Uterus (tissue), 3 donors: ENCODE measurements at regions not wholly inside any gene's neighbourhood (a gene's known extent, or its start where the extent isn't known, plus 50 kb on each side); places are given as distances from the start of the nearest gene placed in this dataset.

Experiments used
- DNase-seq, 2 donors: peaks; one replicate each; pipeline ENCODE4 v3.0.0-alpha.2; 2019 to 2020
- H3K27ac ChIP-seq, 2 donors: fragments of 200-600 bp; sonication (generic); 1 replicate in 1 of 2; 2 replicates in 1 of 2; pipeline ENCODE4 v1.5.1; 2016 to 2018
- H3K27me3 ChIP-seq, 2 donors: fragments of 200-600 bp; sonication (generic); one replicate each; pipeline ENCODE4 v1.5.1; 2018 to 2019; ENCODE audit warnings: control low read depth in 1 of 2
- H3K36me3 ChIP-seq, 2 donors: fragments of 200-600 bp; sonication (generic); one replicate each; pipeline ENCODE4 v1.5.1; 2019; ENCODE audit warnings: control low read depth in 1 of 2
- H3K4me1 ChIP-seq, 2 donors: fragments of 200-600 bp; sonication (generic); one replicate each; pipeline ENCODE4 v1.5.1; 2018 to 2019; ENCODE audit warnings: control low read depth in 1 of 2
- H3K4me3 ChIP-seq, 2 donors: fragments of 200-600 bp; sonication (generic); 1 replicate in 1 of 2; 2 replicates in 1 of 2; pipeline ENCODE4 v1.5.1; 2018 to 2019; ENCODE audit warnings: mild to moderate bottlenecking in 1 of 2
- H3K9me3 ChIP-seq, 2 donors: fragments of 200-600 bp; sonication (generic); one replicate each; pipeline ENCODE4 v1.5.1; 2019; ENCODE audit warnings: control low read depth in 1 of 2
- POLR2A ChIP-seq, 2 donors: fragments of 450-650 bp; IDR thresholded peaks; one replicate each; pipeline ENCODE4 v1.6.1; 2016; ENCODE audit warnings: antibody characterized with exemption in 2 of 2, mild to moderate bottlenecking in 1 of 2, moderate library complexity in 1 of 2
- intact Hi-C: fragments of 100-400 bp; cut with DNase I; formaldehyde crosslinking; loops from one replicate; pipeline ENCODE4 v1.15.1; 2023; ENCODE audit warnings: low total_unique reads
- TF ChIP-seq, protein P1 (sequence below), 4 experiments: fragments of 200-600 bp in 2 of 4; fragments of 450-650 bp in 2 of 4; sonication (generic) in 2 of 4; IDR thresholded peaks; one replicate each; pipeline ENCODE4 v1.5.1; 2016 to 2019; ENCODE audit warnings: antibody characterized with exemption in 4 of 4, mild to moderate bottlenecking in 2 of 4, moderate library complexity in 1 of 4
- donor health status: DM: yes; HTN: yes; CAD: no.

DNA sequence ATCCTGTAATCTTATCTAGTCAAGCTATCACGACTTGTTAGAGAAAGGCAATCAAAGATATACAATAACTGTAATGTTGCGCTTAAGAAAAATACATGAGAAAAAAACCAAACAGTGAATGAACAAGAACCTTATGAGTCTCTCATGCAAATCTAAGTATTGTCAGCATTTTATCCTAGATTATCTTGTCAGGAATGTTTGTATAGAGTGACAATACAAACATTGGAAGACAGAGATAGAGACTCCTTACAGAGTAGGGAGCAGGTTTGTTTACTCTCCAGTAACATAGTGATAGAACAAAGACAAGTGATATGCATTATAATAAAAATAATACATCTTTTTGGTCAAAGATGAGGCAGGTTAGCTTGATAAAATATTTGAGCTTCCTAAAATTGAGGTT is 444.8 kb downstream of the SLITRK5 start:
- H3K9me3 ChIP-seq, result no peaks in the 10 kb centered on the region
- H3K36me3 ChIP-seq, result no peaks in the 10 kb centered on the region
- H3K27ac ChIP-seq, result no peak overlapping the region
- intact Hi-C loops, result no loop called here
- no peaks in the 10 kb centered on the region for H3K4me1 ChIP-seq
- H3K27me3 ChIP-seq, result no peaks in the 10 kb centered on the region
- H3K4me3 ChIP-seq, result no peak overlapping the region
- TF ChIP-seq, protein P1, sequence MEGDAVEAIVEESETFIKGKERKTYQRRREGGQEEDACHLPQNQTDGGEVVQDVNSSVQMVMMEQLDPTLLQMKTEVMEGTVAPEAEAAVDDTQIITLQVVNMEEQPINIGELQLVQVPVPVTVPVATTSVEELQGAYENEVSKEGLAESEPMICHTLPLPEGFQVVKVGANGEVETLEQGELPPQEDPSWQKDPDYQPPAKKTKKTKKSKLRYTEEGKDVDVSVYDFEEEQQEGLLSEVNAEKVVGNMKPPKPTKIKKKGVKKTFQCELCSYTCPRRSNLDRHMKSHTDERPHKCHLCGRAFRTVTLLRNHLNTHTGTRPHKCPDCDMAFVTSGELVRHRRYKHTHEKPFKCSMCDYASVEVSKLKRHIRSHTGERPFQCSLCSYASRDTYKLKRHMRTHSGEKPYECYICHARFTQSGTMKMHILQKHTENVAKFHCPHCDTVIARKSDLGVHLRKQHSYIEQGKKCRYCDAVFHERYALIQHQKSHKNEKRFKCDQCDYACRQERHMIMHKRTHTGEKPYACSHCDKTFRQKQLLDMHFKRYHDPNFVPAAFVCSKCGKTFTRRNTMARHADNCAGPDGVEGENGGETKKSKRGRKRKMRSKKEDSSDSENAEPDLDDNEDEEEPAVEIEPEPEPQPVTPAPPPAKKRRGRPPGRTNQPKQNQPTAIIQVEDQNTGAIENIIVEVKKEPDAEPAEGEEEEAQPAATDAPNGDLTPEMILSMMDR (IDR thresholded peaks at IDR 0.05), result no peak
- TF ChIP-seq POLR2A (IDR thresholded peaks at IDR 0.05), result no peak
- DNase-seq, result no peak

DNA sequence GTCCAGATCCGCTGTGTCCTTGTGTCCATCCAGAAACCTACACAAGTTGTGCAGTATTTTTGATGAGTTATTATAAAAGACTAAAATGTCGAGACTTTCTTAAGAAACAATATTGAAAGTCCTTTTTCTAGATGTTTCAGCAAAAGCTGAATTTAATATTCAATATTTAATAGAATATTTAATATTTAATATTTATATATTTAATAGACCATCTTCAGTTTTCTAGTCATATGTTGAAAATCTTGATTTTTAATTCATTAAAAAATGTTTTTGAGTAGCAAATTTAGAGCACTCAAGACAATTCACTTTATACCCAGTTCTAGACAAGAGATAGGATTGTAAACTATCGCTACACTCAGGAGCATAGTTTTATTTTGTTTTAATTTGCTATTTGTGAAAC is 447.8 kb downstream of the SLITRK5 start:
- no peaks in the 10 kb centered on the region for H3K9me3 ChIP-seq
- H3K27ac ChIP-seq, result no peak overlapping the region
- no peaks in the 10 kb centered on the region for H3K36me3 ChIP-seq
- H3K27me3 ChIP-seq, result no peaks in the 10 kb centered on the region
- no peak for TF ChIP-seq POLR2A (IDR thresholded peaks at IDR 0.05)
- TF ChIP-seq, protein P1 (IDR thresholded peaks at IDR 0.05), result no peak
- H3K4me1 ChIP-seq, result no peaks in the 10 kb centered on the region
- DNase-seq, result no peak
- intact Hi-C loops, result no loop called here
- no peak overlapping the region for H3K4me3 ChIP-seq

- Histone ChIP-seq H3K4me3 (no peak overlapping the region), H3K9me3 (no peaks in the 10 kb centered on the region), H3K27ac (no peak overlapping the region), H3K4me1 (no peaks in the 10 kb centered on the region), H3K27me3 (no peaks in the 10 kb centered on the region), H3K36me3 (no peaks in the 10 kb centered on the region)
- DNase-seq, result no peak
- TF ChIP-seq POLR2A (IDR thresholded peaks at IDR 0.05), result no peak
- TF ChIP-seq, protein P1 (IDR thresholded peaks at IDR 0.05), result no peak
- intact Hi-C loops, result no loop called here
These were observed 453.0 kb downstream of the SLITRK5 start for GRCh38 chr13:88124142-88124541.

- intact Hi-C loops, result no loop called here
- TF ChIP-seq POLR2A (IDR thresholded peaks at IDR 0.05), result no peak
- TF ChIP-seq, protein P1 (IDR thresholded peaks at IDR 0.05), result no peak
- no peaks in the 10 kb centered on the region for H3K27me3 ChIP-seq
- H3K9me3 ChIP-seq, result no peaks in the 10 kb centered on the region
- H3K4me3 ChIP-seq, result no peak overlapping the region
- no peaks in the 10 kb centered on the region for H3K36me3 ChIP-seq
- H3K27ac ChIP-seq, result no peak overlapping the region
- H3K4me1 ChIP-seq, result no peaks in the 10 kb centered on the region
- no peak for DNase-seq
These were observed 453.9 kb downstream of the SLITRK5 start for GRCh38 chr13:88125055-88125454.

GRCh38 chr13:88136098-88136790 is 465.1 kb downstream of the SLITRK5 start:
- no peak for DNase-seq
- TF ChIP-seq, protein P1 (IDR thresholded peaks at IDR 0.05), result no peak
- H3K27me3 ChIP-seq, result no peaks in the 10 kb centered on the region
- no peaks in the 10 kb centered on the region for H3K9me3 ChIP-seq
- H3K4me3 ChIP-seq, result no peak overlapping the region
- no peaks in the 10 kb centered on the region for H3K4me1 ChIP-seq
- intact Hi-C loops, result no loop called here
- no peak overlapping the region for H3K27ac ChIP-seq
- H3K36me3 ChIP-seq, result no peaks in the 10 kb centered on the region
